GM21717 (cell line): ENCODE measurements at regions not wholly inside any gene's neighbourhood (a gene's known extent, or its start where the extent isn't known, plus 50 kb on each side); places are given as distances from the start of the nearest gene placed in this dataset.
"Not testable (repeated sequence)": the region's sequence is repeated elsewhere in the genome, so short reads cannot be mapped to it uniquely, and the experiment has no call there.

Experiments
- ATAC-seq: cut with Tn5 transposase; IDR thresholded peaks from one replicate; pipeline ENCODE4 v1.9.1; 2021; ENCODE audit warnings: mild to moderate bottlenecking, moderate library complexity; ENCODE audit not compliant: unreplicated experiment

DNA sequence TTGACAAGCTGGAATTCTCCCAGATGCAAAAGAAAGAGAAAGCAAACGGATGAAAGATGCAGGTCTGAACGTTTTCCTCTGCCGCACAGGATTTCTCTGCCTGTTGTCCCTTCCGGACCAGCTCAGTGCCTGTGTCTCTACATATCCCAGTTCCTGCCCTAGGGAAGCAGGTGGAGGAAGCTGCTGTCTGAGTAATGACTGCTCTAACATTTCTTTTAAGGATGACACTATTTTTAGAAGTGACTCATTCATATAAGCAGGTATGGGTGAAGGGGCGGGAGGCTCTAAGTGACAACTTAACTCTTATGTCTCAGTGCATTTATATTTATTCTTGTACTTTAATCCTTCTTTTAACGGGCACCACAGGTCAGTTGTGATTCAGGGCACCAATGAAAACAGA, 128.8 kb downstream of the SLC24A2 start:
- ATAC-seq, result no peak

DNA sequence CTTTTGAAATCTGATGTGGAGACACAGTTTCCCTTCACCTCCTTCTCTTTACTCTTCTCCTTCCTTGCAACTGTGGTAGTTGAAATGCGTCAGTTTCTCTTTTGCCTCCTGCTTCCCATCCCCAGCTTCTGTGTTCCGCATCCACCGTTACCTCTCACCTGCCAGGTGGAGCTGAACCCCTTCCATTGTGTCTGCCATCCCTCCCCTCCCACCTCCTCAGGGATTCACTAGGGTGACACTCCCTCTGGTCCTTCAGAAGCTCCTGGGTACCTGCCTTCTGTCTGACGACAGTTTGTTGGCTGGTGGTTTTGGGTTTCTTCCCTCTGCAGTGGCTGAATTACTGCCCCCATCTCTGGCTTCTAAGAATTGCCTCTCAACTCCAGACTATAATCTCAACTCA, 132.1 kb downstream of the SLC24A2 start:
- no peak for ATAC-seq

DNA sequence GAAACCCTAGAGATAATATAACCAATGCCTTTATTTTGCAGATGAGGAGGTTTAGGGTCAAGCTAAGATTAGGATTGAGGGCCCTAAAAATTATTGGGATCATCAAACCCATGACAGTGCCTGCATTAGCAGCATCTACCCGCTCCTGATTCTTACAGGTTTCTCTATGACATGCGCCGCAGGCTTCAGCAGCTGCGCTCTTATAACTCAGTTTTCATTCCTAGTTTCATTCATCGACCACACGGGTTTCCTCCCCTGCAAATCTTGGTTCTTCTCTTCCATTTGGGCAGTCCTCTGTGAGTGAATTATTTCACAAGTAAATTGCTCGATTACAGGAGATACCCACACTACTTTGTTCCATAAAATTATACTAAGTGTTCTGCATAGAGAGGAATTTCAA, 137.2 kb downstream of the SLC24A2 start:
- no peak for ATAC-seq

DNA sequence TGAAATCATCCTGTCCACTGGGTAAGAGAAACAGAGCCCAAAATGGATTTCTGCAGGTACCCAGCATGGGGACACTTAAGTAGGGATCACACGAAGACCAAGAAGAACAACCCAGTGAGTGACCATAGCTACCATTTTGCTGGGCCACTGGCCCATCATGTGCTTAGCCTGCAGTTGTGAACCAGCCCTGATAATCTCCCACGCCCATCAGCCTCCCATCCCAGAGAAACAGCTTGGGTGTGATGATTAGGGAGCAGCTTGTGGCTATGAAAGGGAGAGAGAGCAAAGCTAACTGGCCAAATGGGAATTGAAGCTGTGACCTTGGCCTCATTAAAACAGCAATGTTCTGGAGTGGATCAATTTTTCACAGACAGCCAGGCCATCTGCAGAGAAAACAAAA, 138.5 kb downstream of the SLC24A2 start:
- ATAC-seq, result no peak

DNA sequence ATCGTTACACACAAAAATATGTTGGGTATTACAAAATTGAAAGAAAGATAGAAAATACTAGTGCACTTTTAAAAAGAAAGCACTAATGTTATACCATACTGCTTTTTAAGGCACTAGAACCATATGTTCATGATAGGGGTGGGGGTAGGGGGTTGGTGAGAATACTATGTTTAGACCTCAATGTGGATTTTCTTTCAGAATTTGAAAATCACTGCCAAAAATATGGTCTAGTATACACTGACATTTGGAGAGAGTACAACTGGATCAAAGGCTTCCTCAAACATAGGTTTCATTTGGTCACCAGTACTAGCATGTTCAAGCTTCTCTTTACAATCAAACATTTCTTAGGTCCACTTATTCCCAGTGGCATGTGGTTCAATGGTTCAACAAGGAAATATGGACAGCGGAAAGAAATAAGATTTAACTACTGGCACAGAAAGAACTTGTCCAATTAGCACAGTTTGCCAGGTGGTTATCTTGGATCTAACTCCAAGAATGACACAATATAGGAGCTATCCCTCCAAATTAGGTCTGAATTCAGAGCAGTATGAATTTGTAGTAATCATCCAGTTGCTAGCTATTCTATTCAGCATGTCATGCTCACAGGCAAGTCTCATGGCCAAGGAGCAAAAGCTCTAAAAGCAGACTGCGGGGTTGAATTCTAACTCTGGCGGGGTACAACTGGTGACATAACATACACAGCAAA, 139.3 kb downstream of the SLC24A2 start:
- no peak for ATAC-seq

DNA sequence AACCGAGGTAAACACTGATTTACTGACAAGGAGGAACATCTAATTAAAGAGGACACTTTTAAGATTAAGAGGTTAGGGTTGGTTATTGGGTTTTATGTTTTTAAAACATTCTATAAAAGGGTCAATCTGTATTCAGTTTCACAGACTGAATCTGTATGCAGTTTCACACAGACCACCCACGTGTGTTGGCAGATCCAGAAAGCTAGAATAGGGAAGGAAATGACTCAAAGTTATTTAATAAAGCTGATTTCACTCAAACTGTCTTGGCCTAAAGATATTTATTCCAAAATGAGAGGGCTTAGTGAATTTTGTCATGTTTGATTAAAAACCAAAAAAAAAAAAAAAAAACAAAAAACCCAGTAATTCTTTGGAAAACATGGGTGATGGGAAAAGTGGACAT, 140.2 kb downstream of the SLC24A2 start:
- ATAC-seq, result no peak

DNA sequence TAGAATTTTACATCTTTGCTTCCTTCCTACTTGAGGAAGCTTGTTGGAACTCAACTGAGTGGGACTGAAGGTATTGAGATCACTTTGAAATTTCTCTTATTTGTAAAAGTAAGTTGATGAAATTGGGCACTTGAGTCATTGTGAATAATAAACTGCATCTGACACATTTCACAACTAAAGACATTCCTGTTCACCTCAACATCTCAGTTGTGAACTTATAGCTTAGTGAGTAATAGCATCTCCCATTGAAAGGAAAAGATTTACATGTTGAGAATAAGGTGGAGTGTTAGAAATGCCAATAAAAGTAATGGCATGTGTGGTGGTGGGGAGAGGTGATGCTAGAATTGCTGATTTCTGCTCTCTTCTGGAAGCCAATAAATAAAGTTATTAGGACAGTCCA, 145.0 kb downstream of the SLC24A2 start:
- ATAC-seq, result no peak

DNA sequence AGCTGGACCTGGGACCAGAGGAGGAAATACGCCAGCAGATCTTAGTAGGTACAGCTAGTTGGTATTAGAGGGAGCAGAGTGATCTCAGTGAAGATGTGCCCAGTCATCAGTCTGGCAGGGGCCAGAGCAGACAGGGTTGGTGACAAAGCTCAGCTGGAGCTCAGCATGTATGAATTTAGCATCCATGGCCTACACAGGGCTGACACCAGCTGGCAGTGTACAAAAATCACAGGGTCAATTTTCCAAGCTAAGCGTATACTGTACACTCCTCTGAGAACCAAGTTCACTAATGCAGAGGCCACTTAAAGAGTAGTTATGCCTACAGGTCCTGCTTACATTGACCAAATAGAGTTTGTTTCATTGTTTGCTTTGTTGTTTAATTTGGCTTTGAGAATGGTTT, 146.6 kb downstream of the SLC24A2 start:
- ATAC-seq, result no peak

DNA sequence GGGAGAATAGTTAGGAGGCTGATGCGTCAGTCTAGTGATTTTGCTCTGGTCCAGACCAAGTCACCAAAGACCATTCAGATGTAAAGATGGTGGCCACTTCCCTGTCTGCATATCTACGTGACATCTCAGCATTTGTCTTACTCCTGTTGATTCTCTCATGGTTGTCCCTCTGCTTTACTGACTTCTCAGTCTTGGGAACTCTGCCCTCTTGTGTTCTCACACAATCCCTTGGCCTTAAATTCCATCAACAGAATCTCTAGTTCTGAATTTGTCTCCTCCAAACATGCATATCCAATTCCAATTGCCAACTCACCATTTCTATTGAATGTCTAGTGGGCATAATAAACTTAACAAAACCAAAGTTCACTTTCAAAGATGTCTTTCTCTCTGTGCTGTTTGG, 147.8 kb downstream of the SLC24A2 start:
- no peak for ATAC-seq

DNA sequence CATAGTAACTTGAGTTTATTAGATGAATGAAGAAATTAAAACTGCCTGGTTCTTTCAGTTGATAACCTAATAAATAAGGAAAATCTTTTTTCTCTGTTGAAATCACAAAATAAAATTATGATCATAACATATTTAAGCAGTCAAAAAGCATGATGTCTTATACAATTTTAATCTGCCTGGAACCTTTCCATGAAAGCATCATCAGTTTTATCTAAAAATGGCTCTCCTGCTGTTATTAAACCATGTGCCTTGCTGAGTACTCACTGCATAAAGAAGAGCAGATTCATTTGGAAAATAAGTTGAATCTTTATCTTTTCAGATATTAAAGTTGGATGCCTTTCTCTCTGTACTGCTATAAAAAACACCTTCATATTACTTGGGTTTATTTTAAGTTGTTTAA, 148.8 kb downstream of the SLC24A2 start:
- ATAC-seq, result no peak

DNA sequence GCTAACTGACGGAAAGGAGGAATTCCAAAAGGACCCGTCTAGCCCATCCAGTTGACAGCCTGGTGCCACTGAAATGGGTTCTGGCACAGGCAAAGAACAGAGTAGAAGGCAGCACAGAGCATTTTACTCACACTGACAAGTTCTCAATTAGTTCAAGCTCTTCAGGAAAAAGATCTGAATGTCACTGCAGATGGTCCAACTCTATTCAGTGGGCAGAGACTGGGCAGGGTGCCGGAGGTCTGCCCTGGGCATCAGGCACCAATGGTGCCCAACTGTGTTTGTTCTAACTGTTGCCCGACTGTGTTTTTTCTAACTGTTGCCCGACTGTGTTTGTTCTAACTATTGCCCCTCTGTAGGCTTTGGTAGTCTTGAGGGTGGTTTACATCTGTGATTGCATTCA, 151.8 kb downstream of the SLC24A2 start:
- ATAC-seq, result no peak

DNA sequence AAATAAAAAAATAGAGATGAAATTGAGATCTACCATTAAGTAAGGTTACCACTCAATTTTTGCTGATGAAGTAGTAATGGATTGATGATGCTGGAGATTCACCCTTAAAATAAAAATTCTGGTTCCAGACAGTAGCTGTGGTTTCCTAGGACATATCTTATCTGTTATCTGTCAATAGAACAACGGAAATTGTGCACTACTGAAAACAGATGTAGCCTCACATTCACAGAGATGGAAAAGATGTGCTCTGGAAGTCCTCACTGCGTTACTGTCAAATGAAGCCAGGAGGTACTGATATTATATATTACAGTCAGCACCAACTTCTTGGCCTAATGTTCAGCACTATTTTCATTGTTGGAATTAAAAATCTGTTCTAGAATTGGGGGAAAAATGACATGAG, 154.0 kb downstream of the SLC24A2 start:
- no peak for ATAC-seq

DNA sequence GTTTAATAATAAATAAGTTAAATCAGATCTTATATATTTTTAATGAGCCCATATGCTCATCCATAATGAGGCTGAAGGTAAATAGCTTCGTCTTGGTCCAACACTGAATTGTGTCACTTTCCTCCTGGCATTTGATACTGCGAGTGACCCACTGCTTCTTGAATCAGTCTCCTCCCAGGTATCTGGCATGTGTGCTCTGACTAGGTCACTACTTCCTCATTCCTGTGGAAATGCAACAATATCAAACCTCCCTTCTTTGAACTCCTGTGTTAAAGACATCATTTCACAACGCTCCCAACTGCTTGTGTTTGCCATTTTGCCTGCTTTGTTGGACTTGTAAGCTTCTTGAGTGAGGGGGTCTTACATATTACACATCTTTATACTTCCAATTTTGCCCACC, 157.7 kb downstream of the SLC24A2 start:
- no peak for ATAC-seq

DNA sequence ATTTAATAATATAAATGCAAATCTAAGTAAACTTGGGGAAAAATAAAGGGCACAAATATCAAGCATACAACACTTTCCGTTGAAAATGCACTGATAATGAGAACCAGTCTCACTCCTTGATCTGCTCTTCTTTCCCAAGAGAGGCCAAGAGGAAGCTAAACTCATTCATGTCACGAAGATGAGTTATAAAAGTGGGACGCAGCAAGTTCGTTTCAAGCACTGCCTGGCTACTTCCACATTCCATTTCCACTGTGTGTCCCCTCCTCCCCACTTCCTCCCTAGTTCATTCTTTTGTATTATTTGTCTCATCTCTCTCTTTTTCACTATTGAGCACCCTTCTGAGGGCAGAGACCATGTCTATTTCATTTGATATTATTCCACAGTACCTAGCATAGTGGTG, 158.1 kb downstream of the SLC24A2 start:
- ATAC-seq, result no peak

DNA sequence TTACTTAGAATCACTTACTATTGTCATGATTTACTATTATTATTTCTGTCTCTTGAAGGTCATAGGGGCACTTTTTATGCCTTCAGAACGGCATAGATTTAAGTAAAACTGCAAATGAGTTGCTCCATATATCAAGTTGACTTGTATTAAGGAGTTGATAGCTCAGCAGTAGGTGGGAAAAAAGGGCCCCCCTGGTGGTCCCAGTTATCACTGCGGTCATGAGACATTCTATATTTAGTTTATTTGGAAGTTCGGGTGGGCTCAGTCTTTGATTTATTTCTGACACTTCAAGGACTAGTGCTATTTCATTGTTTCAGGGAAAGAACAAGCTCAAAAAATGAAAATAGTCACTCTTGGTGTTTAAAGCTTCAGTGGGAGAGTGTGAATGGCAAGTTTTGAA, 159.3 kb downstream of the SLC24A2 start:
- ATAC-seq, result no peak

DNA sequence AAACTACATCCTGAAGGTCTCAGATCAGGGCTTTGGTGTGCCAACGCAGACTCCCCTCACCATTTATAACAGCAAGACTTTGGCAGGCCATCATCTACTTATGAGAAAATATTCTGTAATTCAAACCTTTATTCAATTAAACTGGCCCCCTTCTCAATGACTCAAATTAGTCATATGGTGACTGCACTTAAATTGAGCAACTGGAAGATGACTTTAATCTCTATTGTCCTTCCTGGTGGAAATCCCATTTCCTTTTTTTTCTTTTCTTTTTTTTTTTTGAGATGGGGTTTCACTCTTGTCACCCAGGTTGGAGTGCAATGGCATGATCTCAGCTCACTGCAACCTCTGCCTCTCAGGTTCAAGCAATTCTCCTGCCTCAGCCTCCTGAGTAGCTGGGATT, 163.4 kb downstream of the SLC24A2 start:
- not testable (repeated sequence) for ATAC-seq

DNA sequence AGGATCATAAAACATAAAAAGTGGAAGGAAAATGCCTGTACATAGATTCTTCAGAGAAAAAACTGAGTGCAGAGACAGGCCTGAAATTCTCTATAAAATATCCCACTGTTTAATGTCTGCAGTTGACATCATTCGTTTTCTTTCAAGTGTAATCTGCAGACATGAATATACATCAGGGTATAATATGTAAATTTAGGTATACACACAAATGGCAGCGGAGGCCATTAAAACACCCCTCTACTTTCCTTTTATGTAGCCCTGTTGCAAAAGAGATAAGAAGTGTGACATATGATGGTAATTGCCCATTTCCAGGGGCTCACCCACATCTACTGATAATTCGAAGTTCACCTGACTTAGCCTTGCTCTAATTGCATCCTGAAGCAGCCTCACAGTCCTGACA, 164.3 kb downstream of the SLC24A2 start:
- no peak for ATAC-seq

DNA sequence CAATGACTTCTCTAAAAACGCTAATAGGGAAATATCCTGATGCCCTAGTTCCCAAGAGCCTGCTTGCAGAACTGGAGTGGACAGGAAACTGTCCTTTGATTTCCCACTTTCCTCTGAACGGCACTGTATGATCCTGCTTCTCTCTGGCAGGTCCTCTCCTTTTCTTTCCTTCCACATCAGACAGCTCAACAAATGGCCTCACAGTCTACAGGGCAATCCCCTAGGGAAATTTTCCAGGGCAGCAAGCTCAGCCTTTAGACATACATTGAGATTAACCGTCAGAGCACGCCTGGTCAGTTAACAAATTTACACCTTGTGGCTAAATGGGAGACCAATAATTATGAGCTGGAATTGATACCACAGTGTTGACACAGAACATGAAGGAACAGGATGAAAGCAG, 164.9 kb downstream of the SLC24A2 start:
- no peak for ATAC-seq

DNA sequence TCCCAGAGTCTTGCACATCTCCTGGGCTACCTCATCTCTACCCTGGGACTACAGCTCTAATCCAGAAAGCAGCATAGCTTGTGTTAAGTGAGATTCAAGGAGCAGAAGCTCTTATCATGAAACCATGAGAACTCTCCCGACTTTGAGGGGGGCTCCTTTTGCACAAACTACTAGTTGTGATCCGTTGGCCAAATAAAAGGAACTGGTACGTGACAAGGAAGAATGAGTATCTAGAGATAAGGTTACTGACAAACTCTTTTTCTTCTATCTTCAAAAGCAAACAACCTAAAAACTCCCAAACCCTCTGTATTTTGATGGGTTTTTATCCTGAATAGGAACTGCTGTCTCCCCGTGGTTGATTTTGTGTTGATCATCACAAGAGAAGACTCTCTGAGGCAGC, 168.5 kb downstream of the SLC24A2 start:
- ATAC-seq, result no peak

DNA sequence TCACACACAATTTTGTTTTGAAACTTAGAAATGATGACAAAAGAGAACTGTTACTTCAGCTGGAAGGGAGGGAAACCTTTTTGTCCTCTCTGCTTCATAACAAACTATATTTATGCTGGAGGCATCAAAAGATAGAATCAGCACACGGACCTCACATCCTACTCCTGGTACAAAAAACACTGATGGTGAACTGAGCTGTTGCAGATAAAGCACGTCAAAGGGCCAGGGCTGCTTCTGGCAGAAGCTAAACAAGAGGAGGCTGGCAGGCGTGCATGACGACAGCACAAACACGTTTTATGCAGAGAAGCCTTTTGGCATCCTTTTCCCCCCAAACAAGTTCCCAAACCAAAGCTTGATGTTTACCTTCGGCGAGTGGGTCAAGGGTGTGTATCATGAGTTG, 169.6 kb downstream of the SLC24A2 start:
- no peak for ATAC-seq

DNA sequence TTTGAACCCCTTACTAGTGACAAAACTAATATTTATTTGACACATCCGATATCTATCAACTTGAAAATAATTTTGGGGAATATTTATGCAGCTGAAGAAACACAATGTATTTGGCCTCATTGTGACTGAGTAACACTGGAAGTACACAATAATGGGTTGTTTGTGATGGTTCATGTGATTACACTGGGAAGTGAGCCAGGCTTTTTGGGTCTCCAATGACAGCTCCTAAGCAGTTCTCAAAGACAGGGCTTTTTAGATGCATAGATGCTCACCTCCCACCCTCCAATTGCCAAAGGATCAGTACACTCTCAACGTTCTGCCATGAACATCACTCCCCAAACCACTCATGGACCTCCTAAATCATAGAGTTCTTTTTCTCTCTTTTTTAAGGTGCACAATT, 170.0 kb downstream of the SLC24A2 start:
- ATAC-seq, result no peak

DNA sequence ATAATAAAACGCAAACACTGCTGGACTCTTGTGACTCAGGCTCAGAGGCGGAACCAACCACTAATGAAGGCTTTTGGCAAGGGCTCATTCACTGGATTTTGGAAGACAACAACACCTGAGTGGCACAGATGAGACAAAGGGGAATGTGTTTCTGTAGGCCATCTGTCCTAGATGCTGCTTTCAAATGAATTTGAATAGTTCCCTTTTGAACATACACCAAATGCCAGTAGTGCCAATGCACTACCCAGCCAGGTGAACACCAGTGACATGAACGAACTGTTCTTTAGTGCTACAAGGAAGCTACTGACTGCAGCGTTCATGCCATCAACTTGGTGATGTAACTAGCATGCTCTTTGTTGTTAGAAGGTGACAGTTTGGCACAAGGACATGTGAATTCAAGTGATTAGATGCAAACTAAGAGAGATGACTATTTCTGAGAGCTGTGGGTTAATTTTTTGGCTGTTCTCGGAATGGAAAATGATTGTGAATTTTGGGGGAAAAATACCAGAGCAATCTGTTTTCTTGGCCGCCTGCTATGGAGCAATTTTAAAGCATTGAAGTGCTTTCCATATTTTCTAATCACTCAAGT, 173.7 kb downstream of the SLC24A2 start:
- no peak for ATAC-seq

DNA sequence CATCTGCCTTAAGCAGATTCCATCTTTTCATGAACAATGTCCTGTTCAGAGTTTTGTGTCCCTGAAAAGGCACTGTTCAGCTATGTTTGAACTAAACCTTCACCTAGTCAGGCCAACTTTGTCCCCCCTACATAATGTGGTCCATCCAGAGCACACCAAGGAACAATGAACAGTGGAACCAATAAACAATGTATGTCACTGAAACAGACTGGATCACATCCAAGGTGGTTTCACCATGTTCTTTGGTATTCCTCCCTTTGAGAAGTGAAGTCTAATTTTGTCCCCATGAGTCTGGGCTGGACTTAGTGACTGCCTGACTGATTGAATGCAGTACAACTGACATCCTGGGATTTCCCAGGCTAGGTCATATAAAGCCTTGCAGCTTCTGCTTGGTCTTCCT, 174.5 kb downstream of the SLC24A2 start:
- no peak for ATAC-seq
